GM12873 (cell line): ENCODE measurements at regions not wholly inside any gene's neighbourhood (a gene's known extent, or its start where the extent isn't known, plus 50 kb on each side); places are given as distances from the start of the nearest gene placed in this dataset.

Experiments
- CTCF ChIP-seq: IDR thresholded peaks from 2 replicates; pipeline ENCODE4 v1.5.1; 2012; ENCODE audit warnings: low read depth, mild to moderate bottlenecking, moderate library complexity, low read length, control low read depth; ENCODE audit not compliant: insufficient read depth; ENCODE audit errors: missing control alignments

- no peak for TF ChIP-seq CTCF
Measured at GRCh38 chr6:92376691-92377090, 1042.7 kb downstream of the EPHA7 start.

GRCh38 chr6:92371211-92372208 lies 1047.8 kb downstream of the EPHA7 start:
- no peak for TF ChIP-seq CTCF

GRCh38 chr6:92369309-92369708 lies 1050.0 kb downstream of the EPHA7 start:
- TF ChIP-seq CTCF = no peak

- no peak for TF ChIP-seq CTCF
Measured at GRCh38 chr6:92364948-92365541, 1054.3 kb downstream of the EPHA7 start.

GRCh38 chr6:92363111-92363510 lies 1056.2 kb downstream of the EPHA7 start:
- no peak for TF ChIP-seq CTCF

GRCh38 chr6:92362404-92362803 lies 1057.0 kb downstream of the EPHA7 start:
- TF ChIP-seq CTCF = no peak

GRCh38 chr6:92361990-92362389 lies 1057.4 kb downstream of the EPHA7 start:
- no peak for TF ChIP-seq CTCF
